Glomerular endothelial cell (primary cell): ENCODE measurements at regions not wholly inside any gene's neighbourhood (a gene's known extent, or its start where the extent isn't known, plus 50 kb on each side); places are given as distances from the start of the nearest gene placed in this dataset.
"Not testable (repeated sequence)": the region's sequence is repeated elsewhere in the genome, so short reads cannot be mapped to it uniquely, and the experiment has no call there.

Experiments
- DNase-seq: peaks from one replicate; pipeline ENCODE4 v3.0.0-alpha.2; 2011; ENCODE audit warnings: low read depth, low spot score; ENCODE audit errors: extremely low read depth

DNA sequence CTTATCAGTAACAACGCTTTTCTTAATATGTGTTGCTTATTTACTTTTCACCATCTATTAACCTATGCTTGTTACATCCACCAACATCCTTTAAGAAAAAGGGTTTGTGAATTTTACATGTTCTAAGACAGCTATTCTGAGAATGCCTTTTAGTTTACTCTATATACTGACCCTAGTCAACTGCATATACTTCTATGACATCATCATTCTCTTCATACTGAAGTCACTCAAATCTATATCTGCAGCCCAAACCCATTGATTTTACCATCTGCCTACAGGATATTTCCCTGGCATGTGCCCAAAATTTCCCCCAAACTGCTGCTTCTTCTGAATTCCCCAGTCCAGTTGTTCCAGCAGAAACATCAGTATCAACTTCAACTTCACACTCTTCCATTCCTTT is 94.6 kb upstream of the FAM204A start:
- no peak for DNase-seq

DNA sequence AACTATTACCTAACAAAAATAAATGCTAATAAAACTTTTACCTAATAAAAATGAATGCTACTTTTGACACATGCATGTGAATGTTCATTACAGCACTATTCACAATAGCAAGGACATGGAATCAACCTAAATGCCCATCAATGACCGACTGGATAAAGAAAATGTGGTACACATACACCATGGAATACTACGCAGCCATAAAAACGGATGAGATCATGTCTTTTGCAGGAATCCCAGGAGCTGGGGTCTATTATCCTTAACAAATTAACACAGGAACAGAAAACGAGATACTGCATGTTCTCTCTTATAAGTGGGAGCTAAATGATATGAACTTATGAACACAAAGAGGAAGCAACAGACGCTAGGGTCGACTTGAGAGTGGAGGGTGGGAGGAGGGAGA is 88.1 kb upstream of the FAM204A start:
- DNase-seq, result no peak

DNA sequence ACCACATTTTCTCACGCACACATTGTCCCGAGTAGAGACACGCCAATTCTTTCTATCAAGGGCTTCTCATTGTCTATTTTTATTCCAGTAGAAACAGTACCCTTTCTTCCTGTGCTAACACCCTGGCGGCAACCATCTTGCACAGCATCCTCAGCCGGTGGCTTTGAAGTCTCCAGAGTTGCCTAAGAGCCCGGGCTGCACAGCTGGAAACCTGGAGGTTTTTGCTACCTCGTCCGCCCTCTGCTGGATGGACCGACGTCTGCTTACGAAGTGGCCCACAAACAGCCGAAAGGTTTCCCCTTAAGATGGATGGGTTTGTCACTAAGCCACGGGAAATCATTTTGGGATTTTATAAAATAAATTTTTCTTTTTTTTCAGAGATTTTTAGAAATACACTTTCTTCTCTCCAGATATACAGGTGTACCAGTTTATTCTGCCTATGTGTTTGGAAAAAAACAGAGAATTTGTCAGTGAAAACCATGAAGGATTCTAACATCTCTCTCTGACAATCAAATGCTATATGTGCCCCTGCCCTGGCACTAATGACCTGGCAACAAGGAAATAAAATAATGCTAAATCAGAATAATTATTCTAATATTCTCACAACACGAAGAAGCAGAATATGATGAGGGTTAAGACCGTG is 81.8 kb upstream of the FAM204A start:
- DNase-seq, result peak; percentile 29

DNA sequence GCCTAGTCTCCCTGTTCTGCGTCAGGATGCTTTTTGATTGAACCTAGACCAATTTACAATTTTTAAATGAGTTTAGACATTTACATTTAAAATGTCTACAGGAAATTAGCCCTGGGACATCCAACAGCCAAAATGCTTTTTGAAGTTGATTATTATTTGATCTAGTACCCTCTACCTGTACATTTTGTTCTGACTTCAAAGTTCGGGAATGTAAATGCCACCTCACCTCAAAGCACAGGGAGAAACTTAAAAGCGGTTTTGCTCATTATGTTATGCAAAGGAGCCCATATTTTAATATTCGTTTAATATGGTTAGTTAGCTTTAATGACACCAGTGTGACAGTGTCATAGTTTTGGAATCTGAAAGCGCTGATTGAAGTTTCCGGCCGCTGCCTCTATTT is 80.1 kb upstream of the FAM204A start:
- DNase-seq, result no peak

DNA sequence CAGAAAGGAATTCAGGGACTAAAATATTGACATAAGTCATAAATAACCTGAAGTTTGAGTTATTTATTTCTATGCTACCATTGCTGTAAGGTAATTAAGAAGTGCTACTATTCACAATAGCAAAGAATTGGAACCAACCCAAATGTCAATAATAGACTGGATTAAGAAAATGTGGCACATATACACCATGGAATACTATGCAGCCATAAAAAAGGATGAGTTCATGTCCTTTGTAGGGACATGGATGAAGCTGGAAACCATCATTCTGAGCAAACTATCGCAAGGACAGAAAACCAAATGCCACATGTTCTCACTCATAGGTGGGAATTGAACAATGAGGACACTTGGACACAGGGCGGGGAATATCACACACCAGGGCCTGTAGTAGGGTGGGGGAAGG is 77.9 kb upstream of the FAM204A start:
- not testable (repeated sequence) for DNase-seq

DNA sequence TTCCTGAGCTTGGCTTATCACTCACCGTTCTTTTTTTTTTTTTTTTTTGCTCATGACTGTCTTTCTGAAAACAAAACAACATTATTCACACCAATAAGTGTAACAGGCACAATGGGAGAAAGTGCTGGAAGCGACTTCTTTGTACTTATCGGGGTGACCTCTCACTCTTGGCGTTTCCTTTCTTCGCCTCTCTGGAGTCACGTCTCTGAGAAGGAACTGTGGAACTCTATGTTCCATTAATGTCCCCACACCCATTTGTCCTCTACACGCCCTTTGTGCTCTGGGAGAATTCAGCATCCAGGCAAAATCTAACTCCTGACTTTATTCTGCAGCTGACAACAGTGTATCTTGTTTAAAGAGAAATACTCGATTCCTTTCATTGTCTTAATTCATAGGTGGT is 70.8 kb upstream of the FAM204A start:
- no peak for DNase-seq

DNA sequence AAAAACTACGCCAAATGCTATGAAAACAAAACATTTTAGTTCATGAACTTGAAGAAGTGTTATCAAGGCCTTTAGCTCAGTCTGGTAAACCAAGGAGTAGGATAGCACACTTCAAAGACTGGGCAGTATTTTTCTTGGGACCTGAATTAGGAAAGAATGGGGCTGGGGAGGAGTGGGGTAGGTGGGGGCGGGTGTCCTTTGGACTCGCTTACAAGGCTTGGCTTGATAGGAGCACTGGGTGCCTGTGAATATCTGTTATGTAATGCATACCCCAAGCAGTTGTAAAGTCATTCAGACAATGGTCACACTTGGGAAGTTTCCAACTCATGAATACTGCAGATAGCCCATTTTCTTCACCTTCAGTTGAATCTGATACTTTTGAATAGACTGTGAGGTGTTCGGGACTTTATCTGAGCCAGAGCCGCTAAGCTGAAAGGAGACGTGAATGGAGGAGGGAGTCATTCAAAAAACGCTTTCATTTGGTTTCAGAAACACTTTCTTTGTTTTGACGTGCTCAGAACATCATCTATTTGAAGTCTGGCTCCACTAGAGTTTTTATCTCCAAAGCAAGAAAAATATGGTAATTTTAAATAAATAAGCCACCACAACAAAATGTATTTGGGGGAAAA is 70.1 kb upstream of the FAM204A start:
- no peak for DNase-seq

DNA sequence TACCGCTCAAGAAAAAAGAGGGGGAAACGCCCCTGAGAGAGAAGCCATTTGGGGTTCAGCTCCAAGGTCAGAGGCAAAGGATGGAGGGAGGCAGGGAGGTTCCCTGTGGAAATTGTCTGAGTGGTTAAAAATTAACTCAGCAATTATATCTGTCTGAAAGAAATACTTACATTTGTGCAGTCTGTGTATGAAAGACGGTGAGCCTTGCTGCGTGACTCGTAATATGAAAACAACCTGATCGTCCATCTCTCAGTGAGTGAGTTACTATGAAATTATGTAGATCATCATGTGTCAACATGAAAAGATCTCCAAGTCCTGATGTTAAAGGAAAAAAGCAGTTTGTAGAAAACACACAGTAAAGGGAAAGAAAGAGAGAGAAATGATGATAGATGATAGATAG is 67.2 kb upstream of the FAM204A start:
- no peak for DNase-seq

DNA sequence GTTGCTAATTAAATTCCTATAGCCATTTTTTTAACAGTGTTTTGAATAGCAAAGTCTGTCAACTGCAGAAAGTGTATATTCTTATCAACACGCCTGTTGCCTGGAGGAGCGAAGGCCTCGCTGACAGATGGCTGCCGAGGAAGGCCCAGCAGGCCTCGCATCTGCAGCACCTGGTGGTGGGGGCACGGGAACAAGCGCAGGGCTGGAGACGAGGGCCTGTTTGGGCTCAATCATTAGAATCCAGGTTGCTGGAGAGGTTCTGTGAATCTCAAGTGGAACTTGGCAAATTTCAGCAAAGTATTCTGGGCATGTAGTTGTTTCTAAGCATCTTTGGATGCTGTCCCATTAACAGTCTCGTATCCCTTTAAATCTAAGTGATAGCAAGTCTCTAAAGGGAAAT is 66.1 kb upstream of the FAM204A start:
- DNase-seq, result no peak

DNA sequence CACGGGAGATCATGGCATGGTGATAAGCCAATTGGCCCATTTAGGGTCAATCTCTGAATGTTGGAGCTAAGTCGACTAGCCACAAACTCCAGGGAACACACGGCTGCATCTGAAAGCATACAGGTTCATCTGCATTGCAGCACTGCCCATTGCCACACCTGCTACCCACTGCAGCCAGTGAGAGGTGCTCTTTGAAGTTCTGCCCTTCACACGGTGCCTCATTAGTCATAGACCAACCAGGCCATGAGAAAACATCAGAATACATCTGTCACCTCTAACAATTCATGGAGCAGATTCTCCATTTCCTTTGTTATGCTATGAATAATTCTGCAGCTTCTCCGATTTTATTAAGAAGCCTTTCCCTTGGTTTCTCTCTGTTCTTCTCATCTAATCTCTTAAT is 65.7 kb upstream of the FAM204A start:
- DNase-seq, result no peak

DNA sequence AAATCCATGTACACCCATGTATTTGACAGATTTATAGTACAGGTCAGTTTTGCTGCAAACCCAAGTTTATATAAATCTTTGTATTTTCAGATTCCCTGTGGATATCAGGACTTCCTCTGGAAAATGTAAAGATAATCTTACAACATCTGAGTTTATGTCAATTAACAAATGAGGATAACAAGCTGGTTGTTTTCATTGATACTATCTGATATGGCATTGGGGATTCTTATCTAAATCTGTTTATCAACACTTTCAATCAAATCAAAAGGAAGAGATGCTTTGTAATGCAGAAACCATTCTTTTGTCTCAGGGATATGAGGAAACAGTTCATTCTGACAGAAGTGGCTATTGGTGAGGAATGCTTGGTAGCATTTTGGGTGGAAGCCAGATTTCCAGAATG is 64.9 kb upstream of the FAM204A start:
- DNase-seq, result no peak

DNA sequence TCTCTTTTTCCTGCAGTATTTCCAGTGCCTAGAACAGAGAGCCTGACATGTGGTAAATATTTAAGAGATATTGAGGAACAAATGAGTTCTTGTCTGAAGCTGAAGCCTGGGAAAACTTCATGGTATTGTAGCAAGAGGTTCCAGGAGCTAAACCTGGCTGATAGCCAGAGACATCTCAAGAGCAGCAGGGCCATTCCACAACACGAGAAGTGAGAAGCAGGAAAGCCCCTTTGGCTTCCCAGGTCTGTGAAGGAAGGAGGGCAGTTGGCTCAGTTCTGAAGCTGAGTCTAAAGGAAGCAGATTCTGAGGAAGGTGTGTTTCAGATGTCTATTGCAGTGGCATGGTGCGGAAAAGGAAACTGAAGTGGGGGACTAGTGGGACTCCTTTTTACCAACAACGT is 63.8 kb upstream of the FAM204A start:
- no peak for DNase-seq

DNA sequence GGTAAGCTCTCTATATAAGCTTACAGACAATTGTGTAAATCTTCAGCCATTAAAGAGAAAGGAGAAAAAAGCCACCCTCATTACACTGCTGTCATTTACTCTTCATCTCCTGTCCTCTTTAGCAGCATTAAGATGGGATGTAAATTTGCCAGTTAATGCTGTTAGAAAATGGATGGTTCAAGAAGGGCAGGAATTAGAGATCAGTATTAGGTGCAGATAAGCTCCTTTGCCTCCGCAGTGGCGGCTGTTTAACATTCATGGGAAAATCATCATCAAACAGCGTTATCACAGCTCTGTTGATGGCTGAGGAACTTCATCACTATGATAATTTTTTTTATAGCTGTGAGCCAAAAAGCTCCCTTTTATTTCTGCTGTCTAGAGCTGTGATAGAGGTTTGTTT is 61.8 kb upstream of the FAM204A start:
- no peak for DNase-seq

DNA sequence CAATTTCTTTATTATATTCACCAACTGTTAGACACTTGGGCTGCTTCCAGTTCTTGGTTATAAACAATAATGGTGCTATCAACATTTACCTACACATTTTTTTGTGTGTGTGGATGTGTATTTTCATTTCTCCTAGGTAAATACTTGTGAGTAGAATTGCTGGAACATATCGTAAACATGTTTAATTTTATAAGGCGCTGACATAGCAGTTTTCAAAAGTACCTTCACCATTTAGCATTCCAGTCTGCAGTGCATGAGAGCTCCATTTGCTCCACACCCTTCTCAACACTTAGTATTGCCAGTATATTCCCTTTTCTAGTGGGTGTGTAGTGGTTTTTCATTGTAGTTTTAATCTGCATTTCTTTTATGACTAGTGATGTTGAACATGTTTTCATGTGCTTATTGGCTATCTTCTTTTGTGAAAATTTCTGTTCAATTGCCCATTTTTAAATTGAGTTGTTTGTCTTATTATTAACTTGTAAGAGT is 59.6 kb upstream of the FAM204A start:
- DNase-seq, result no peak

DNA sequence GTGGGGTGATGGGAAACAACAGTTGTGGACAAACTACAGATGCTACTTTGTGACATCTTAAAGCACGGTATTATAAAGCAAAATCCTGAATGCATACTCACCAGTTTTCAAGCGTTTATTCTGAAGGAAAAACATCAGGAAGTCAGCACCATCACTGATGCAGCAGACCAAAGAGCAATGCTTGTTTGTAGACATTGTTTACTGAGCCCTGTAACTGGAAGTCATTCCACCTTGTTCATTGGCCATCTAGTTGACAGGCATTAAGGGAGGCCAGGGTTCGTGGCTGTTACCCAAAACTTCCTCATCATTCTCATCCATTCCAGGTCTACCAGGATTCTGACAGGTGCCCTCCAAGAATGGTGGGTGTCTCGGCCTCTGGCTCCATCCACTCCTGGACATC is 55.3 kb upstream of the FAM204A start:
- DNase-seq, result no peak

DNA sequence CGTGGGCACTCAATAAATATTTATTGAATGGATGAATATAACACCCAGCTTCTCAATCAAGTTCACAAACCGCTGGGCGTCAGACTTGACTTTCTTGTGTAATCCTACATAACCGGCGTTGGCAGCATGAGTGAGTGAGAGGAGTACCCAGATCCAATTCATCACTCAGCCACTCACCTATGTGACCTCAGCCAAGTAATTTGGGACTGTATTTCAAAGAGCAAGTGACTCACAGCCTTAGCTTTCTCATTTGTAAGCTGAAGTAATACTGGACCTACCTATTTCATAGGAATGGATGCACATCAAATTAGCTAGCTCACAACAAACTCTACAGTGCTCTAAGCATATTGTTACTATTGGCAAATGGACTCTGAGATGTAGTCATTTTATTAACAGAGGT is 53.8 kb upstream of the FAM204A start:
- no peak for DNase-seq

DNA sequence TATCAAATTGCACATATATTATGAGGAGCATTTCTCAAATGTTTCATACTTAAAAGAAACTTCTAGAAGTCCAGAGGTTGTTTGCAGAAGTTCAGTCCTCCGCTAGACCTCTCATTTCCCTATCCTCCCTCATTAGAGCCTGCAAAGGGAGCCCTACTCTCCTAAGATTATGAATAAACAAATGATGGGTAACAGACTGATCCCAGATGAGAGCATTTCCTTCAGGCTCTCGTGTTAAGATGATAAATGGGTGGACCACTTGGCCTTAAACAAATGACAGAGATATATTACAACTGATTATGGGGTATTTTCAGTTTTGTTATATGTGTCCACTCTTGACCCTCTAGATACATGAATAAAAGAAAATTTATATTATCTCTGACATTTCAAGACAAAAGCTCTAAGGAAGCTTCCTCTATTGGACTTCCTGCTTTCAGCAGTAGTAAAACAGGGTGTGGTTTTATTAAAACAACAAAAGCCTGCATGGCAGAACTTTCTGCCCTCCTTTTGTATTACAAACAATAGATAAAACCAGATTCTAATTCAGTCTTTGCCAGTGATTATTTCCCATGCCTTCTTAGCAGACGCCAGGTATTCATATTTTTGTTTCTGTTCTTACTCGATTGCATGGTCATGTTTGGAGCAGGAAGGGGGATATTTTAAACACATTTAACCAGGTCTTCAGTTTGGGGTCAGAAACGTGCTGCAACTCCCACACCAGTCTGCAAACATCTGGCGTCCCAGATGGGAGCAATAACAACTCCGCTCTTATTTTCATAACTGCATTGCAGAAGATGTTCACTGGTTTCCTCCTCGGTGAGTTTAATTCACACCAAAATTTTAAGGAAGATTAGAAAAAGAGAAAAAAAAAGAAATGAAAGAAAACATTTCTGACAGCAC is 52.4 kb upstream of the FAM204A start:
- DNase-seq, result no peak

DNA sequence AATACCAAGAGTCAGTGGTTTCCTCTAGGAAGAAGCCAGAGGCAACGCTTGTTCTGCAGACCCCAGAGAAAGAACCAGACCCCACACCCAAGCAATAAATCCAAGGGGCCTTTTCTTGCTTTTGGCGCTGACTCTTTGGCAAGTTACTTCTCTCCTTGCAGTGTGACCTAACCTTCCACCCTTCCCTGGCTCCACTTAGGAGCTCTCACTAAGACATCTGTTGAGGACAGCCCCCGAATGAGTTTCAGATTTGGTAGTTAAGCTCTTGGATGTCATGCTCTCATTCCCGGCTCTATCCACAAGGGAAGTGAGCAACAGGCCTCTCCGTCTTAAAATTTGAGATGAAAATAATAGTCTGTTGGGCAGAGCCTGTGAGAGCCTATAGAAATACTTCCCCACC is 50.6 kb upstream of the FAM204A start:
- DNase-seq, result no peak
